ENCODE measurements at regions not wholly inside any gene's neighbourhood (a gene's known extent, or its start where the extent isn't known, plus 50 kb on each side); places are given as distances from the start of the nearest gene placed in this dataset.

- CTCF ChIA-PET = no interaction called here
Measured at GRCh38 chr11:98136357-98136756, 884.4 kb upstream of the CNTN5 start.

DNA sequence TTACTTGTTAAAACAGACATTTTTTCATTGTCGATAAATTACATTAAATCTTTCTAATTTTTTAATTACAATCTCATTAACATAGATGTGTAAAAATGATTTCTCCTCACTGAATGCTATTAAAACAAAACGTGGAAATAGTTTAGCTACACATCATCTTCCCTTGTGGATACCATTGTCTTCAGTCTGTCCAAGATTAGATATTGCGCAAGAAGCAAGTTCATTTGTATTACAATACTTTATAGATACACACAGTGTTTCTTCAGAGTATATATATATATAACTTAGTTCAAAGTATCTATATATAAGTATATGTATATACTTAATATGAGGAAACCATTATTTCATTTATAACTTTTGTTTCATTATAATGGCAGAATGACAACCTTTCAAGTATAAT lies 883.3 kb upstream of the CNTN5 start:
- no peak overlapping the region for H3K27ac ChIP-seq
- ChIA-PET CTCF (no interaction called here), POLR2A (ENCODE audit: low non-redundant PET) (no interaction called here)
- DNase-seq (ENCODE audit: low spot score) = no peak
- TF ChIP-seq, protein P1, sequence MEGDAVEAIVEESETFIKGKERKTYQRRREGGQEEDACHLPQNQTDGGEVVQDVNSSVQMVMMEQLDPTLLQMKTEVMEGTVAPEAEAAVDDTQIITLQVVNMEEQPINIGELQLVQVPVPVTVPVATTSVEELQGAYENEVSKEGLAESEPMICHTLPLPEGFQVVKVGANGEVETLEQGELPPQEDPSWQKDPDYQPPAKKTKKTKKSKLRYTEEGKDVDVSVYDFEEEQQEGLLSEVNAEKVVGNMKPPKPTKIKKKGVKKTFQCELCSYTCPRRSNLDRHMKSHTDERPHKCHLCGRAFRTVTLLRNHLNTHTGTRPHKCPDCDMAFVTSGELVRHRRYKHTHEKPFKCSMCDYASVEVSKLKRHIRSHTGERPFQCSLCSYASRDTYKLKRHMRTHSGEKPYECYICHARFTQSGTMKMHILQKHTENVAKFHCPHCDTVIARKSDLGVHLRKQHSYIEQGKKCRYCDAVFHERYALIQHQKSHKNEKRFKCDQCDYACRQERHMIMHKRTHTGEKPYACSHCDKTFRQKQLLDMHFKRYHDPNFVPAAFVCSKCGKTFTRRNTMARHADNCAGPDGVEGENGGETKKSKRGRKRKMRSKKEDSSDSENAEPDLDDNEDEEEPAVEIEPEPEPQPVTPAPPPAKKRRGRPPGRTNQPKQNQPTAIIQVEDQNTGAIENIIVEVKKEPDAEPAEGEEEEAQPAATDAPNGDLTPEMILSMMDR (conservative IDR thresholded peaks at IDR 0.05; ENCODE audit: low read depth) = no peak

More at GRCh38 chr11:98136357-98136756, 884.4 kb upstream of the CNTN5 start:
- H3K27ac ChIP-seq = no peak overlapping the region
- TF ChIP-seq, protein P1 (conservative IDR thresholded peaks at IDR 0.05; ENCODE audit: low read depth) = no peak
- DNase-seq (ENCODE audit: low spot score) = no peak
- POLR2A ChIA-PET (ENCODE audit: low non-redundant PET) = no interaction called here

GRCh38 chr11:98143661-98144060 lies 877.1 kb upstream of the CNTN5 start:
- TF ChIP-seq, protein P1 (conservative IDR thresholded peaks at IDR 0.05; ENCODE audit: low read depth) = no peak
- DNase-seq (ENCODE audit: low spot score) = no peak
- POLR2A ChIA-PET (ENCODE audit: low non-redundant PET) = no interaction called here
- CTCF ChIA-PET = no interaction called here
- H3K27ac ChIP-seq = no peak overlapping the region

DNA sequence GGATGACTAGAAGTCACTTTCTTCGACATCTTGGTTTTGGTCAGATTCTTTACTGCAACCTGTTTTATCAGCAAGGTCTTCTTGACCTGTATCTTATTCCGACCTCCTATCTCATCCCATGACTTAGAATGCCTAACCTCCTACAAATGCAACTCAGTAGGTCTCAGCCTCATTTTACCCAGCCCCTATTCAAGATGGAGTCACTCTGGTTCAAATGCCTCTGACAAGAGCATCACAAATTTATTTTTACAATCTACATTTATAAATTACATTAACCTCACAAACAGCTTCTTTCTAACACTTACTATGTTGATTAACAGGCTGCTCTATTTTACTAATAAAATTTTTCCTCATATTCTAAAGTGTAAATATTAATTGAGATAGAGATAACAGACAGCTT lies 867.0 kb upstream of the CNTN5 start:
- H3K27ac ChIP-seq = no peak overlapping the region
- CTCF ChIA-PET = no interaction called here
- POLR2A ChIA-PET (ENCODE audit: low non-redundant PET) = no interaction called here
- TF ChIP-seq, protein P1 (conservative IDR thresholded peaks at IDR 0.05; ENCODE audit: low read depth) = no peak
- DNase-seq (ENCODE audit: low spot score) = no peak

DNA sequence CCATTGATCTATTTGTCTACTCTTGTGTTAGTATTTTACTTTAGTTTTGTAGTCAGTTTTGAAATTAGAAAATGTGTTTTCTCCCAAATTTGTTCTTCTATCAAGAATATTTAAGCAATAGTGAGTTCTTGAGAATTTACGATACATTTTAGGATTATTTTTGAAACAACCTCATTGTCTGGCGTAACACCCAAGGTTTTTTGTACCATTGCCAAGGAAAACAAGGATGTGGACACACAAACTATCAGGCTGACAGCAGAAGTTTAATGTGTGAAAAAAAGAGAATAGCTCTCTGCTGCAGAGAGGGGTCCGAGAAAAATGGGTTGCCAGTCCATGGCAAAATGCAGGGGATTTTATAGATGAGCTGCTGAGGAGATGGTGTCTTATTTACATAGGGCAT lies 865.1 kb upstream of the CNTN5 start:
- CTCF ChIA-PET = no interaction called here
- POLR2A ChIA-PET (ENCODE audit: low non-redundant PET) = no interaction called here
- TF ChIP-seq, protein P1 (conservative IDR thresholded peaks at IDR 0.05; ENCODE audit: low read depth) = no peak
- H3K27ac ChIP-seq = no peak overlapping the region
- no peak for DNase-seq (ENCODE audit: low spot score)

- ChIA-PET CTCF (no interaction called here), POLR2A (ENCODE audit: low non-redundant PET) (no interaction called here)
- H3K27ac ChIP-seq = no peak overlapping the region
- TF ChIP-seq, protein P1 (conservative IDR thresholded peaks at IDR 0.05; ENCODE audit: low read depth) = no peak
- DNase-seq (ENCODE audit: low spot score) = no peak
Measured at GRCh38 chr11:98177925-98178324, 842.8 kb upstream of the CNTN5 start.

DNA sequence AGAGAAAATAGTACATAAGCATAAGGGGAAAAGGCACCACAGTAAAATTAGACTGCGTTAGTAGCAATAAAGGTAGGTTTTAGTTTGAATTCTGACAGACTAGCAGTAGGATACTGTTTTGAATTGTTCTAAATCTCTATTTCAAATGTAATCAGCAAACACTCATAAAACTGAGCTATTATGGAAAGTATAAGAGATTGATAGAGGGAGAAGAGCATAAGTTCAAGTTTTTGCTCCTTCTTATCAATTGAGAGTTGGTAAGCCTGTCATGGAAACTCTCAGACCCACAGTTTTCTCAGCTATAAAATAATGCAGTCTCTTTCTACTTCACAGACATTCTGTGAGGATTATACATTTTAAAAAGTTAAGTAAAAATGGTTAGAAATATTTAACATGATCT lies 840.2 kb upstream of the CNTN5 start:
- ChIA-PET CTCF (no interaction called here), POLR2A (ENCODE audit: low non-redundant PET) (no interaction called here)

More for the DNA sequence above, 840.2 kb upstream of the CNTN5 start:
- no peak for DNase-seq (ENCODE audit: low spot score)
- TF ChIP-seq, protein P1 (conservative IDR thresholded peaks at IDR 0.05; ENCODE audit: low read depth) = no peak
- H3K27ac ChIP-seq = no peak overlapping the region

Measured in RWPE1 (cell line).